VCaP (cell line): ENCODE measurements at regions not wholly inside any gene's neighbourhood (a gene's known extent, or its start where the extent isn't known, plus 50 kb on each side); places are given as distances from the start of the nearest gene placed in this dataset.

Experiments
- H3K27ac ChIP-seq: fragments of 450-650 bp; 2 replicates; pipeline ENCODE4 v1.5.1; 2017
- CTCF ChIP-seq: fragments of 450-650 bp; conservative IDR thresholded peaks from 2 replicates; pipeline ENCODE4 v1.5.1; 2017; ENCODE audit warnings: mild to moderate bottlenecking, moderate library complexity

GRCh38 chr2:140144611-140145010, 1364.4 kb upstream of the NXPH2 start:
- no peak overlapping the region for H3K27ac ChIP-seq
- TF ChIP-seq CTCF = no peak

GRCh38 chr2:140138736-140139135, 1358.5 kb upstream of the NXPH2 start:
- H3K27ac ChIP-seq = no peak overlapping the region
- TF ChIP-seq CTCF = no peak

GRCh38 chr2:140136861-140137260, 1356.7 kb upstream of the NXPH2 start:
- H3K27ac ChIP-seq = no peak overlapping the region
- no peak for TF ChIP-seq CTCF

GRCh38 chr2:140136366-140136765, 1356.2 kb upstream of the NXPH2 start:
- no peak overlapping the region for H3K27ac ChIP-seq
- no peak for TF ChIP-seq CTCF

GRCh38 chr2:140128909-140129308, 1348.7 kb upstream of the NXPH2 start:
- no peak overlapping the region for H3K27ac ChIP-seq
- no peak for TF ChIP-seq CTCF

- H3K27ac ChIP-seq = no peak overlapping the region
- no peak for TF ChIP-seq CTCF
These were observed 1341.8 kb upstream of the NXPH2 start for GRCh38 chr2:140122001-140122400.

GRCh38 chr2:140117386-140117785, 1337.2 kb upstream of the NXPH2 start:
- TF ChIP-seq CTCF = no peak
- no peak overlapping the region for H3K27ac ChIP-seq
